K562 (cell line): ENCODE measurements at regions not wholly inside any gene's neighbourhood (a gene's known extent, or its start where the extent isn't known, plus 50 kb on each side); places are given as distances from the start of the nearest gene placed in this dataset.

Source experiments
- ATAC-seq: fragments of 200-7000 bp; cut with Tn5 transposase; 3 replicates; pipeline ENCODE4 v1.9.1; 2020; ENCODE audit warnings: moderate library complexity
- BruUV-seq: library from RNA; stranded (reverse); fragments of 400-500 nt; replicated peaks from 2 replicates; lab custom pipeline; 2021; lab: Mats Ljungman, UMichigan
- CTCF ChIA-PET: fragments of 300-600 bp; formaldehyde crosslinking; extraction: SDS; loops from one replicate; lab custom pipeline; 2021; ENCODE audit warnings: low intra/inter-chr PET ratio; lab: Yijun Ruan, JAX
- POLR2A ChIA-PET: fragments of 300-600, 350-650 bp; sonication (Branson Sonifier 250); formaldehyde crosslinking; extraction: SDS; loops from one replicate; lab custom pipeline; 2021; ENCODE audit warnings: antibody characterized with exemption, inconsistent platforms; lab: Yijun Ruan, JAX
- DNase-seq, 4 experiments: peaks; one replicate each; pipeline versions ENCODE4 v3.0.0 to v3.0.0-alpha.2; 2011 to 2018; ENCODE audit warnings: low spot score in 3 of 4, mixed read lengths in 3 of 4; ENCODE audit errors: extremely low read depth in 1 of 4
- FAIRE-seq: peaks from 2 replicates; lab custom pipeline; 2011; peaks lifted over from hg19 to GRCh38; lab: Jason Lieb, UNC
- H2AFZ ChIP-seq: 2 replicates; pipeline ENCODE4 v1.6.0; 2011; ENCODE audit warnings: low read depth, low read length, control low read depth, inconsistent platforms
- H3K27ac ChIP-seq: fragments of 200-600 bp; 3 replicates; pipeline ENCODE4 v1.8.0; 2011; ENCODE audit warnings: low read depth, mild to moderate bottlenecking, control low read depth, inconsistent platforms, low read length, moderate library complexity, mixed read lengths; ENCODE audit errors: extremely low read depth
- H3K27me3 ChIP-seq, 2 experiments: fragments of 300-600 bp in 1 of 2; 2 replicates in 1 of 2; 3 replicates in 1 of 2; pipeline versions ENCODE4 v1.6.0 to v1.8.0; 2011; ENCODE audit warnings: inconsistent platforms in 2 of 2, low read length in 2 of 2, mild to moderate bottlenecking in 1 of 2, mixed read lengths in 1 of 2, moderate library complexity in 1 of 2; ENCODE audit not compliant: control insufficient read depth in 2 of 2, insufficient read depth in 2 of 2
- H3K36me3 ChIP-seq: fragments of 300-600 bp; 3 replicates; pipeline ENCODE4 v1.8.0; 2011; ENCODE audit warnings: mild to moderate bottlenecking, low read length, inconsistent platforms; ENCODE audit not compliant: control insufficient read depth, insufficient read depth
- H3K4me1 ChIP-seq, 2 experiments: fragments of 200-600 bp in 1 of 2; replicated peaks in 1 of 2; 2 replicates in 1 of 2; 3 replicates in 1 of 2; pipeline versions ENCODE4 v1.5.1 to v1.8.0; 2011; ENCODE audit warnings: inconsistent platforms in 2 of 2, low read length in 2 of 2, mild to moderate bottlenecking in 1 of 2, mixed read lengths in 1 of 2, moderate library complexity in 1 of 2; ENCODE audit not compliant: control insufficient read depth in 2 of 2, insufficient read depth in 2 of 2
- H3K4me2 ChIP-seq: 2 replicates; pipeline ENCODE4 v1.6.1; 2011; ENCODE audit warnings: low read length, control low read depth, inconsistent platforms, mixed read lengths; ENCODE audit not compliant: insufficient read depth
- H3K4me3 ChIP-seq: fragments of 200-600 bp; sonication (generic), shearing (Covaris generic); 2 replicates; pipeline ENCODE4 v1.5.1; 2016; ENCODE audit warnings: control low read depth, inconsistent platforms
- H3K79me2 ChIP-seq: fragments of 200-600 bp; 3 replicates; pipeline ENCODE4 v1.8.0; 2011; ENCODE audit warnings: low read length, inconsistent platforms; ENCODE audit not compliant: control insufficient read depth, insufficient read depth
- H3K9ac ChIP-seq, 2 experiments: 2 replicates each; pipeline versions ENCODE4 v1.6.0 to v1.6.1; 2011; ENCODE audit warnings: low read depth in 2 of 2, low read length in 2 of 2, control low read depth in 1 of 2, inconsistent platforms in 1 of 2, mild to moderate bottlenecking in 1 of 2, mixed read lengths in 1 of 2; ENCODE audit not compliant: insufficient read depth in 1 of 2
- H3K9me1 ChIP-seq: one replicate; pipeline ENCODE4 v1.6.0; 2011; ENCODE audit warnings: inconsistent platforms, mild to moderate bottlenecking, low read length, moderate library complexity; ENCODE audit not compliant: control insufficient read depth, insufficient read depth
- H3K9me3 ChIP-seq: replicated peaks from 2 replicates; pipeline ENCODE4 v1.5.1; 2011; ENCODE audit warnings: low read depth, low read length, inconsistent platforms; ENCODE audit not compliant: control insufficient read depth, insufficient read depth
- H4K20me1 ChIP-seq: replicated peaks from 2 replicates; pipeline ENCODE4 v1.6.1; 2011; ENCODE audit warnings: low read length, inconsistent platforms, mixed read lengths; ENCODE audit not compliant: control insufficient read depth, insufficient read depth
- CBFA2T2 ChIP-seq: fragments of 450-650 bp; conservative IDR thresholded peaks from 2 replicates; pipeline ENCODE4 v1.6.1; 2017; ENCODE audit warnings: mild to moderate bottlenecking
- E2F4 ChIP-seq: sonication (generic); formaldehyde crosslinking; IDR thresholded peaks from 2 replicates; pipeline ENCODE4 v1.8.0; 2022; ENCODE audit warnings: mild to moderate bottlenecking, low read depth, missing genetic modification reagents
- HDAC6 ChIP-seq: IDR thresholded peaks from 2 replicates; pipeline ENCODE4 v1.6.1; 2012; ENCODE audit warnings: low read depth, mild to moderate bottlenecking, control low read depth, inconsistent platforms, low read length, moderate library complexity
- HMG20B ChIP-seq: fragments of 250-450 bp; sonication (Bioruptor Pico); IDR thresholded peaks from 2 replicates; pipeline ENCODE4 v1.5.0; 2021; ENCODE audit warnings: mild to moderate bottlenecking
- HMGN3 ChIP-seq: IDR thresholded peaks from 2 replicates; pipeline ENCODE4 v1.6.1; 2011; ENCODE audit warnings: borderline replicate concordance, low read depth, mild to moderate bottlenecking, mixed read lengths, low read length; ENCODE audit not compliant: insufficient read length; ENCODE audit errors: extremely low read depth
- MBD1 ChIP-seq: fragments of 250-450 bp; sonication (Bioruptor Pico); IDR thresholded peaks from 2 replicates; pipeline ENCODE4 v1.8.0; 2022; ENCODE audit warnings: inconsistent platforms
- NFXL1 ChIP-seq: fragments of 450-650 bp; formaldehyde crosslinking; IDR thresholded peaks from 2 replicates; pipeline ENCODE4 v1.4.0; 2021; ENCODE audit warnings: mild to moderate bottlenecking
- SAFB2 ChIP-seq: fragments of 200-400 bp; formaldehyde crosslinking; IDR thresholded peaks from 2 replicates; pipeline ENCODE4 v1.6.1; 2018; ENCODE audit warnings: borderline replicate concordance, low read length, low read depth, moderate library complexity; ENCODE audit not compliant: severe bottlenecking
- SMAD1 ChIP-seq: fragments of 150-350 bp; IDR thresholded peaks from 2 replicates; pipeline ENCODE4 v1.6.1; 2014; ENCODE audit warnings: low read length, low read depth; ENCODE audit not compliant: partially characterized antibody
- TGIF2 ChIP-seq: sonication (generic); formaldehyde crosslinking; IDR thresholded peaks from 2 replicates; pipeline ENCODE4 v1.8.1; 2022; ENCODE audit warnings: mild to moderate bottlenecking, missing genetic modification reagents, moderate library complexity
- UBTF ChIP-seq, 2 experiments: IDR thresholded peaks; 2 replicates each; pipeline ENCODE4 v1.6.1; 2012; ENCODE audit warnings: improper control_type of control experiment in 2 of 2, low read depth in 2 of 2, low read length in 2 of 2, borderline replicate concordance in 1 of 2
- ZC3H11A ChIP-seq: IDR thresholded peaks from 2 replicates; pipeline ENCODE4 v1.6.1; 2012; ENCODE audit warnings: low read depth, low read length, improper control_type of control experiment
- ZNF175 ChIP-seq: fragments of 200-800 bp; sonication (Bioruptor generic); IDR thresholded peaks from 2 replicates; pipeline ENCODE4 v1.6.1; 2016; ENCODE audit warnings: low read depth, mild to moderate bottlenecking, missing genetic modification characterization, missing compliant biosample characterization
- ZNF436 ChIP-seq: fragments of 250-450, 450-650 bp; sonication (Bioruptor Pico); formaldehyde crosslinking; IDR thresholded peaks from 2 replicates; pipeline ENCODE4 v1.7.0; 2020; ENCODE audit warnings: mild to moderate bottlenecking
- ZNF644 ChIP-seq: fragments of 200-800 bp; sonication (Bioruptor generic); IDR thresholded peaks from 2 replicates; pipeline ENCODE4 v1.6.1; 2016; ENCODE audit warnings: low read depth, missing genetic modification characterization, missing compliant biosample characterization
- WGBS: fragments of 100-300 bp; shearing (Covaris generic); methylation state at CpG from one replicate; pipeline ENCODE4 v1.1.6; 2016; ENCODE audit warnings: low coverage, mixed read lengths; ENCODE audit not compliant: insufficient coverage; ENCODE audit errors: missing lambda C conversion rate; 5-methylcytosine and 5-hydroxymethylcytosine counted together
- in situ Hi-C: fragments of 300-500 bp; cut with MboI; formaldehyde crosslinking; loops from 4 replicates; pipeline ENCODE4 v1.15.0; 2018; ENCODE audit warnings: inconsistent platforms, mixed read lengths
- intact Hi-C: fragments of 100-400 bp; cut with micrococcal nuclease; formaldehyde crosslinking; loops from 2 replicates; pipeline ENCODE4 v1.14.2; 2022

- TF ChIP-seq UBTF (IDR thresholded peaks at IDR 0.05; ENCODE audit: borderline replicate concordance in 1 of 2, low read depth in 2 of 2, low read length in 2 of 2): no peak
- TF ChIP-seq HDAC6: no peak
- no peak for TF ChIP-seq NFXL1 (CRISPR knock-in tag)
- no peak for TF ChIP-seq SAFB2
- no peak for TF ChIP-seq CBFA2T2
- TF ChIP-seq TGIF2 (CRISPR knock-in tag): no peak
Measured at GRCh38 chr6:14921170-14921569, 324.7 kb upstream of the JARID2 start (continued).

GRCh38 chr6:14921878-14922671 lies 323.8 kb upstream of the JARID2 start:
- in situ Hi-C loops: no loop called here
- no peak overlapping the region for H3K4me2 ChIP-seq
- H3K4me1 ChIP-seq: peaks cover 4 to 8% of the 10 kb centered on the region in 2 experiments; a peak in 2 of 5 replicates
- H2AFZ ChIP-seq: no peak overlapping the region
- no peak for ATAC-seq
- intact Hi-C loops: no loop called here
- H3K27ac ChIP-seq: no peak overlapping the region
- DNase-seq: no peak
- no peak overlapping the region for H3K4me3 ChIP-seq
- CTCF ChIA-PET: no interaction called here
- POLR2A ChIA-PET: interaction anchor here (0.6 to 1.2 kb wide), 5 partner anchors 11 to 1465 kb away, joined by 3 to 5 read pairs (median 3); no protein-coding TSS in a partner anchor
- no peaks in the 10 kb centered on the region for H3K27me3 ChIP-seq
- H4K20me1 ChIP-seq: no peaks in the 10 kb centered on the region
- no peaks in the 10 kb centered on the region for H3K9me3 ChIP-seq
- no TSS peak for BruUV-seq
- WGBS: 61% methylated on average over 15 of the region's 15 CpGs
- FAIRE-seq: no peak
- H3K36me3 ChIP-seq: no peaks in the 10 kb centered on the region
- H3K79me2 ChIP-seq: no peaks in the 10 kb centered on the region
- no peak overlapping the region for H3K9ac ChIP-seq
- H3K9me1 ChIP-seq: no peaks in the 10 kb centered on the region
- TF ChIP-seq E2F4 (CRISPR knock-in tag) (no peak), ZNF436 (no peak), ZNF644 (no peak), ZC3H11A (no peak), SMAD1 (no peak), HMGN3 (no peak), MBD1 (CRISPR knock-in tag) (no peak), HMG20B (CRISPR knock-in tag) (no peak), ZNF175 (CRISPR knock-in tag) (no peak)
